Superior temporal gyrus (tissue), 1 donor: ENCODE measurements at regions not wholly inside any gene's neighbourhood (a gene's known extent, or its start where the extent isn't known, plus 50 kb on each side); places are given as distances from the start of the nearest gene placed in this dataset.
"Not testable (repeated sequence)": the region's sequence is repeated elsewhere in the genome, so short reads cannot be mapped to it uniquely, and the experiment has no call there.

Experiments used
- DNase-seq: peaks from one replicate; pipeline ENCODE4 v3.0.0-alpha.2; 2016; ENCODE audit errors: extremely low spot score

GRCh38 chr7:153006911-153007310 lies 247.4 kb downstream of the ACTR3B start:
- DNase-seq = no peak

GRCh38 chr7:153010416-153010815 lies 250.9 kb downstream of the ACTR3B start:
- DNase-seq = no peak

- no peak for DNase-seq
These were observed 252.7 kb downstream of the ACTR3B start for GRCh38 chr7:153012203-153012602.

- no peak for DNase-seq
These were observed 257.7 kb downstream of the ACTR3B start for GRCh38 chr7:153017223-153017622.

GRCh38 chr7:153021542-153021941 lies 262.0 kb downstream of the ACTR3B start:
- DNase-seq = no peak

GRCh38 chr7:153022475-153023193 lies 263.1 kb downstream of the ACTR3B start:
- DNase-seq = no peak

GRCh38 chr7:153023194-153023592 lies 263.6 kb downstream of the ACTR3B start:
- no peak for DNase-seq

GRCh38 chr7:153027210-153027609 lies 267.7 kb downstream of the ACTR3B start:
- no peak for DNase-seq

GRCh38 chr7:153027904-153028303 lies 268.4 kb downstream of the ACTR3B start:
- no peak for DNase-seq

- DNase-seq = no peak
These were observed 271.4 kb downstream of the ACTR3B start for GRCh38 chr7:153030976-153031375.

GRCh38 chr7:153034791-153035190 lies 275.2 kb downstream of the ACTR3B start:
- no peak for DNase-seq

- no peak for DNase-seq
These were observed 277.0 kb downstream of the ACTR3B start for GRCh38 chr7:153036396-153037063.

- DNase-seq = no peak
These were observed 283.9 kb downstream of the ACTR3B start for GRCh38 chr7:153043440-153043839.

- no peak for DNase-seq
These were observed 285.4 kb downstream of the ACTR3B start for GRCh38 chr7:153044981-153045380.

- no peak for DNase-seq
These were observed 287.8 kb downstream of the ACTR3B start for GRCh38 chr7:153047079-153047959.

- DNase-seq = no peak
These were observed 292.7 kb downstream of the ACTR3B start for GRCh38 chr7:153052206-153052605.

GRCh38 chr7:153061910-153062528 lies 302.5 kb downstream of the ACTR3B start:
- DNase-seq = no peak

- DNase-seq = no peak
These were observed 305.5 kb downstream of the ACTR3B start for GRCh38 chr7:153065051-153065450.

- no peak for DNase-seq
These were observed 307.2 kb downstream of the ACTR3B start for GRCh38 chr7:153066711-153067110.

GRCh38 chr7:153070141-153070540 lies 310.6 kb downstream of the ACTR3B start:
- no peak for DNase-seq

- DNase-seq = no peak
These were observed 313.3 kb downstream of the ACTR3B start for GRCh38 chr7:153072806-153073205.

- DNase-seq = not testable (repeated sequence)
These were observed 316.7 kb downstream of the ACTR3B start for GRCh38 chr7:153076289-153076688.
